HEK293 (cell line): ENCODE measurements at regions not wholly inside any gene's neighbourhood (a gene's known extent, or its start where the extent isn't known, plus 50 kb on each side); places are given as distances from the start of the nearest gene placed in this dataset.

Source experiments
- CTCF ChIP-seq: fragments of 450-650 bp; formaldehyde crosslinking; IDR thresholded peaks from 2 replicates; pipeline ENCODE4 v1.5.1; 2016; ENCODE audit warnings: missing biosample characterization, missing genetic modification characterization
- HOXC10 ChIP-seq: sonication (generic); formaldehyde crosslinking; IDR thresholded peaks from 2 replicates; pipeline ENCODE4 v1.8.1; 2023; ENCODE audit warnings: mild to moderate bottlenecking, missing genetic modification reagents
- SETDB1 ChIP-seq: IDR thresholded peaks from one replicate; pipeline ENCODE4 v1.6.1; 2017; ENCODE audit warnings: mild to moderate bottlenecking, low read length, moderate library complexity, mixed read lengths; ENCODE audit not compliant: insufficient read length
- ZFP37 ChIP-seq: fragments of 450-650 bp; formaldehyde crosslinking; IDR thresholded peaks from 2 replicates; pipeline ENCODE4 v1.5.1; 2016; ENCODE audit warnings: missing biosample characterization, missing genetic modification characterization
- ZNF184 ChIP-seq: fragments of 450-650 bp; IDR thresholded peaks from 2 replicates; pipeline ENCODE4 v1.5.1; 2018; ENCODE audit warnings: missing biosample characterization, mild to moderate bottlenecking, missing genetic modification characterization
- ZNF518A ChIP-seq: fragments of 450-650 bp; formaldehyde crosslinking; conservative IDR thresholded peaks from 2 replicates; pipeline ENCODE4 v1.5.1; 2016; ENCODE audit warnings: low read depth, missing biosample characterization, missing genetic modification characterization

GRCh38 chr2:59046401-59047372 is 805.6 kb upstream of the FANCL start:
- TF ChIP-seq CTCF (no peak), SETDB1 (no peak), ZFP37 (tag by site-specific recombination) (no peak), ZNF184 (tag by site-specific recombination) (no peak), HOXC10 (CRISPR knock-in tag) (no peak), ZNF518A (tag by site-specific recombination) (no peak)
